ENCODE measurements at regions not wholly inside any gene's neighbourhood (a gene's known extent, or its start where the extent isn't known, plus 50 kb on each side); places are given as distances from the start of the nearest gene placed in this dataset.

DNA sequence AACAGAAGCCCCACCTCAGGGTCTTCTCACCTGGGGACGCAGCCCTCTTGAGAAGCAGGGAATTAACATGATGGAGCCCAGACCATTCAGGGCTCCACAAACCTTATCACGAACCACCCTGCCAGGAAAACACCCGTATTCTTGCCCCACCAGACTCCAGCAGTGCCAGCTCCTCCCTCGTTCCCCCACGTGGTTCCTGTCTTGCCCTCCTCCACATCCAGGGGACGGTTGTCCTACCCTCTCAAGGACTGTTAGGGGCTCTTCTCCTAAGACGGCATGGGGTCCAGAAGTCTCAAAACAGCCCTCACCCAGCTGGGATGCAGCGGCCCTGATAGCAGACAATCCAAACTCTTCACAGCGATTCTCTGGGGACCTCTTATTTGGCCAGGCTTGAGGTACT, 372.2 kb upstream of the HS6ST1 start:
- DNase-seq (ENCODE audit: low read depth) = no peak

- DNase-seq (ENCODE audit: low read depth) = no peak
Measured at GRCh38 chr2:128691526-128691925, 372.9 kb upstream of the HS6ST1 start.

- no peak for DNase-seq (ENCODE audit: low read depth)
Measured at GRCh38 chr2:128692895-128693742, 374.5 kb upstream of the HS6ST1 start.

DNA sequence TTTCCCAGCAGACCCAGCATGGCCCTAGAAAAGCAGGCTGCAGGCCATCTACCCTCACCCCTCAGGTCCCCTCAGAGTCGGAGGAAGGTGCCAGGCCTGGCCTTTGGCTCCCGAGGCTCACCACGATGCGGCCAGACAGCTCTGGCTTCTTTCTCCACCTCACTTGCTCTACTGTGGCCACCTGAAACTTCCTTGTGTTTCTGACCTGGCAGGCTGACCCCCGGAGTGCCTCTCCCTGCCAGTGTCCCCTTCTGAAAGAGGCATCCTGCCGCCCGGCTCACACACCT, 375.0 kb upstream of the HS6ST1 start:
- DNase-seq (ENCODE audit: low read depth) = no peak

DNA sequence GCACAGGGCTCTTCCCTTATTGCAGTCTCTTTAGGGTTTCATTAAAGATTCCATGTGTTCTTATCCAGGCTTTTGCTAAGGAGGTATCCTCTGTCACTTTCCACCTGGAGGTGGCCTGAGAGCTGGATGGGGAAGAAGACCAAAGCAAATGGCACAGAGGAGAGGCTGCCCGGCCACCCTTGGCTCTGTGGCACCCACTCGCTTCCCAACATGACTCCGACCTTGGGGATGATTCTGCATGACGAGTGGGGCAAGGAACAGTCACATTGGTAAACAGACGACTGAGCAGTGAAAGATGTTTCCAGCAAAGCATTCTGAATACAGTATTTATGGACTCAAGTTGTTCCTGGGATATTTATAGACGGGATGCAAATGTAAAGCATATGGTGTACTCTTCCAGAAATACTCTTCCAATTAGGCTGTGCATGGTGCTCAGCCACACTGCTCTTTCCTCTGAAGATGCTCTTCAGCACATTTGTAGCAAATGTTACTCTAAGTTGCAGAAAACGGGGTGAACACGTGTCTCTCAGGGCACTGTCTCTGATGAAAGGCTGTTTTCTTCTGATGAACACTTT, 377.1 kb upstream of the HS6ST1 start:
- no peak for DNase-seq (ENCODE audit: low read depth)

- no peak for DNase-seq (ENCODE audit: low read depth)
Measured at GRCh38 chr2:128696421-128696820, 377.8 kb upstream of the HS6ST1 start.

DNA sequence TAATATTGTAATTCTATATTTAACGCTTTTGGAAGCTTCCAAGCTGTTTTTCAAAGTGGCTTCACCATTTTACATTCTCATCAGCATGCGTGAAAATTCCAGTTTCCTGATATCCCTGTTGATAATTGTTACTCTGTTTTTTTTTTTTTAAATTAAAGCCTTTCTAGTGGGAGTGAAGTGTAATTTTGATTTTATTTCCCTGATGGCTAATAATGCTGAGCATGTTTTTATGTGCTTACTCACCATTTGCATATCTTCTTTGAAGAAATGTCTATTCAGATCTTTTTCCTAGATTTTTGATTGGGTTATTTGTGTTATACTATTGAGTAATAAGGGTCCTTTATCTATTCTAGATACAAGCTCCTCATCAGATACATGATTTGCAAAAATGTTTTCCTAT, 382.8 kb upstream of the HS6ST1 start:
- DNase-seq (ENCODE audit: low read depth) = no peak

- no peak for DNase-seq (ENCODE audit: low read depth)
Measured at GRCh38 chr2:128702616-128703015, 383.9 kb upstream of the HS6ST1 start.

DNA sequence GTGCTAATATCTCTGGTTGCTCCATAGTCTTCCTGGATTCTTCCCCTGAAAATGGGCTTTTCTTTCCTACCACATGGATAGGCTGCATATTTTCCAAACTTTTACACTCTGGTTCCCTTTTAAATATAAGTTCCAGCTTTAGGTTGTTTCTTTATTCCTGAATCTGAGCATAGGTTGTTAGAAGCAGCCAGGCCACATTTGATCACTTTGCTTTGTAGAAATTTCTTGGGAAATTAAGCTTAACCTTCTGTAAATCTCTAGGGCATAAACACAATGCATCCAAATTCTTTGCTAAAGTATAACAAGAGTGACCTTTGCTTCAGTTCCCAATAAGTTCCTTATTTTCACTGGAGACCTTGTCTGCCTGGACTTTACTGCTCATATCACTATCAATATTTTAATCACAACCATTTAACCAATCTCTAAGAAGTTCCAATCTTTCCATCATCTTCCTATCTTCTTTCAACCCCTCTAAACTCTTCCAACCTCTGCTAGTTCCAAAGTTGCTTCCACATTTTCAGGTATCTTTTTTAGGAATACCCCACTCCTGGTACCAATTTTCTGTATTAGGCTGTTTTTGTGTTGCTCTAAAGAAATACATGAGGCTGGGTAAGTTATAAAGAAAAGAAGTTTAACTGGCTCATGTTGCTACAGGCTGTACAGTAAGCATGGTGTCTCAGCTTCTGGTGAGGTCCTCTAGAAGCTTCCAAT, 389.6 kb upstream of the HS6ST1 start:
- no peak for DNase-seq (ENCODE audit: low read depth)

GRCh38 chr2:128710242-128710641, 391.6 kb upstream of the HS6ST1 start:
- DNase-seq (ENCODE audit: low read depth) = no peak

DNA sequence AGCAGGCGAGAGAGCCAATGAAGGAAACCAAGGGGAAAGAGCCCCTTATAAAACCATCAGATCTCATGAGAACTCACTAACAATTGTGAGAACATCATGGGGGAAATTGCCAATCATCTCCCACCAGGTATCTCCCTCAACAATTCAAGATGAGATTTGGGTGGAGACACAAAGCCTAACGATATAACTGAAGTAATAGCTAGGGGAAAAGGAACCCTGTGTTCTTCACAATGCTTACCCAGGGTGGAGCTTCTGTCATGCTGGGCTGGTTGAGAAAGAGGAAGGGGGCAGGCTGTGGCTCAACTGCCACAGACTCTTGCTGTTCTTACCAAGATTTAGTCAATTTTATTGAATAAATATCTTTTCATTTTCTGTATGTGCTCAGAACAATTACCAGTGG, 392.1 kb upstream of the HS6ST1 start:
- no peak for DNase-seq (ENCODE audit: low read depth)

GRCh38 chr2:128714285-128714684, 395.6 kb upstream of the HS6ST1 start:
- no peak for DNase-seq (ENCODE audit: low read depth)

GRCh38 chr2:128714851-128715312, 396.2 kb upstream of the HS6ST1 start:
- DNase-seq (ENCODE audit: low read depth) = no peak

DNA sequence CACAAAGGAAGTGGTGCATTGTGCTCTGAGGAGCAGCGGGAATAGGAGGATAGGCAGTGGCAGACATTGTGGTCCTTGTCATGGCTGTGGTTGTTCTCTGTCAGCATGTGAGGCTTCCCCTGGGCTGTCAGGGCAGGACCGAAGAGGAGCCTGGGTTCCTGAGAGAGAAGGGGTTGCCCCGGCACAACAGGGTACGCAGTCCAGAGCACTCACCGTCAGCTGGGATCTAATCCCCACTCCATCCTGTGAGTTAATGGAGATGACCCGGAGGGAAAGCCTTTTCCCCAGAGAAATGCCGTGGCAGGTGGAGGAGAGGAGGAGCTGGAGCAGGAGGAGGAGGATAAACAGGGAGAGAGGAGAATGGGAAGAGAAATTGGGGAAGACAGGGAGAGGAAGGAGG, 396.7 kb upstream of the HS6ST1 start:
- no peak for DNase-seq (ENCODE audit: low read depth)

GRCh38 chr2:128716299-128716721, 397.6 kb upstream of the HS6ST1 start:
- DNase-seq (ENCODE audit: low read depth) = no peak

DNA sequence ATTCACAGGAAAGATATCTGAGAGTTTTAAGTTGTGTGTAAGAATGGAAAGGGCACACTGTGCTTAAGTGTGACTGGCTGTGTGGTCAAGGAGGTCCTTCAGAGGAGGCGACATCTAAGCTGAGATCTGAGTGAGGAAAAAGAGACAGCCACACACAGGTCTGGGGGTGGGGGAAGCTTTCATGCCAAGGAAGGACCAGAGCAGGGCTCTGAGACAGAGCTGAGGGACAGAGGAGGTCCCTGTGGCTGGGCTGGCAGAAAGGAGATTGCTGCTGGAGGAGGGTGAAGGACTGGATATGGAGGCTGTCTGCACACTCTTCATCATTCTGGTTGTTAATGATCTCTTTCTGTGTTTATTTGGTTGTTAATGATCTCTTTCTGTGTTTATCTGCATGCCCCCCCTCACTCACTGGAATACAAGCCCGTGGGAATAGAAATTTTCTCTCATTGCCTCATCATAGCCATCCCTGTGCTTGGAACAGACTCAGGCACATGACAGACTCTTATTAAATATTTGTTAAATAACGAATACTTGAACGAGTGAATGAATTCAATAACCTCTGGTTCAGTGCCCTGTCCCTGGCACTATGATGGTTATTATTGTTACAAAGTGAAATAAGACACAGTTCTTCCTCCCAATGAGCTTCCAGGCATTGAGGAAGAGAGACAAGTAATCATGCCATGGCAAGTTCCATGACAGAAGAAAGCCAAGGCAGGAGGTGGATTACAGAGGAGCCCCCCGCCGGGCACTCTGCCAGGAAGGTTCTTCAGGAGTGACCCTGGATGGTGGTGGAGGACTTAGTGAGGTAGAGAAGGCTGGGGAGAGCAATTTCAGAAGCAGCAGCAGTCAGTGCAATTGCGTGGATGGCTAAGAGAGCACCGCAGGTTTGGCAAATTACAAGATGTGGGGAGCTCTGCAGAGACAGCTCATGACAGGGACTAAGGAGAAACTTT, 399.4 kb upstream of the HS6ST1 start:
- no peak for DNase-seq (ENCODE audit: low read depth)

DNA sequence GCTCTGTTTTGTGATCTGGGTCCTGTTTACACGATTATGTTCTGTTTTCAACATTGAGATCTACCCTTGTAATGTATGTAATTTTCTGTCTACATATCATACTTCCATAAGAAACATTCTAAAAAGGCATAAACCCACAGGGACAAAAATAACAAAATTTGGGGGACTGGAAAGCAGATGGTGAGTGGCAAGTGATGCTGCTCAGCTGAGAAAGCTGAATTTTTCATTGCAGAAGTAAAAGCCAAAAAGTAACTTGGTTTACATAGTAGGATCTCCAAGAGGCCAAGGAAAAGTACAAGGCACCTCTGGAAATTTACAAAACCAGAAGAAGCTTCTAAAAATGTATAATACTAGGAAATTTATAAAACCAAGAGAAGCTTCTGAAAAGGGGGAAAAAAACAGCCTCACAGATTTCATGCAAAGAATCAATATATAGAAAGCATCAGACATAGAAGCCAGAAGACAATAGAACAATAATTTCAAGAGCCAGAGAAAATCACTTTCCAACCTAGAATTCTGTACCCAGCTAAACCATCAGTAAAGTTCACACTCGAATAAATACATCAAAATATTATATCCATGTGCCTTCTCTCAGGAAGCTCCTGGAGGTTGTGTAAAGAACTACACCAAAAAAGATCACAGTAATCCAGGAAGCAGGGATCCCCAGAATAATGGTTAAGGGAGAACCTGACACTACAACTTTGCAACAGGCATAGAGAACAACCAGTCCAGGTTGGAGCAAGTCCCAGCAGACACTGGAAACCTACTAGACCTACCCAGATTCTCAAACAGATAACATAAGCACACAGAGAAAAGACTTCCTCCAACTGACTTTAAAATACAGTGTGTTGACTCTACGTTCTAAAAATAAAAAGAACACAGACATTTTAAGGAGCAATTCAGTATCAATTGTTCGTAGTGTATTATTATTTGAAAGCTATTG, 401.7 kb upstream of the HS6ST1 start:
- no peak for DNase-seq (ENCODE audit: low read depth)

DNA sequence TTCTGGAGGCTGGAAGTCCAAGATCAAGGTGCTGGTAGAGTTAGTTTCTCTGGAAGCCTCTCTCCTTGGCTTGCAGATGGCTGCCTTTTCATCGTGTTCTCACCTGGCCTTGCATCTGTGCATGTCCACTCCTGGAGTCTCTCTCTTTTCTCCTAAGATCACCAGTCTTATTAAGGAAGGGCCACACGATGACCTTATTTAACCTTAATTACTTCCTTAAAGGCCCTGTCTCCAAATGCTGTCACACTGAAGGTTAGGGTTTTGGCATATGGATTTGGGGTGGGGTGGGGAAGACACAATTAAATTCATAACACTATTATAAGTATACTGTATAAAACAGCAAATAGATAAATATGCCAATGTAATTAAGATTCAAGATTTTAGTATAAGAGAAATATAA, 402.4 kb upstream of the HS6ST1 start:
- no peak for DNase-seq (ENCODE audit: low read depth)

- no peak for DNase-seq (ENCODE audit: low read depth)
Measured at GRCh38 chr2:128722489-128722888, 403.8 kb upstream of the HS6ST1 start.

GRCh38 chr2:128724547-128724946, 405.9 kb upstream of the HS6ST1 start:
- no peak for DNase-seq (ENCODE audit: low read depth)

- no peak for DNase-seq (ENCODE audit: low read depth)
Measured at GRCh38 chr2:128724972-128725371, 406.3 kb upstream of the HS6ST1 start.

All from non-pigmented ciliary epithelial cell (primary cell).